Uterus (tissue), 2 donors: ENCODE measurements at regions not wholly inside any gene's neighbourhood (a gene's known extent, or its start where the extent isn't known, plus 50 kb on each side); places are given as distances from the start of the nearest gene placed in this dataset.

ENCODE experiments used
- POLR2A ChIP-seq, 2 donors: fragments of 450-650 bp; IDR thresholded peaks; one replicate each; pipeline ENCODE4 v1.6.1; 2016; ENCODE audit warnings: antibody characterized with exemption in 2 of 2, mild to moderate bottlenecking in 1 of 2, moderate library complexity in 1 of 2
- TF ChIP-seq, protein P1 (sequence below), 4 experiments: fragments of 200-600 bp in 2 of 4; fragments of 450-650 bp in 2 of 4; sonication (generic) in 2 of 4; IDR thresholded peaks; one replicate each; pipeline ENCODE4 v1.5.1; 2016 to 2019; ENCODE audit warnings: antibody characterized with exemption in 4 of 4, mild to moderate bottlenecking in 2 of 4, moderate library complexity in 1 of 4

DNA sequence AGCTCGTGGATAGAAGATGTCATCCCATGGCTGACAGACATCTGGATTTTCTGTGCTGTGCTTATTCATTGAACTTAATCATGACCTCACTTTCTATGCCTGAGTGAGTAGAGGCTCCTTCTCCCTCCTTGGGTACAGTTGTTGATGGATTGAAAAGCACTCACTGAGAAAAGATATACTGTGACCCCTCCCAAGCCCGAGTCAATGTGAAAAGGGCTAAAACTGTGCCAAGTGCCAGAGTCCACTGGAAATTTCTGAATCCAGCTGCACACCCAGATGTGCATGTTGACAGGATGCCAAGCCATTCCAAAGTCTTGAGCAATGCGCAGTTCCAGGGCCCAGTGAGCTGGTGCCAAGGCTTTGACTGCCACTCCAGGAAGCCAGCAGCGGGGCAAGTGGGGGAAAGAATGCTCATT lies 473.0 kb downstream of the NTRK2 start:
- no peak for TF ChIP-seq POLR2A (IDR thresholded peaks at IDR 0.05)
- TF ChIP-seq, protein P1, sequence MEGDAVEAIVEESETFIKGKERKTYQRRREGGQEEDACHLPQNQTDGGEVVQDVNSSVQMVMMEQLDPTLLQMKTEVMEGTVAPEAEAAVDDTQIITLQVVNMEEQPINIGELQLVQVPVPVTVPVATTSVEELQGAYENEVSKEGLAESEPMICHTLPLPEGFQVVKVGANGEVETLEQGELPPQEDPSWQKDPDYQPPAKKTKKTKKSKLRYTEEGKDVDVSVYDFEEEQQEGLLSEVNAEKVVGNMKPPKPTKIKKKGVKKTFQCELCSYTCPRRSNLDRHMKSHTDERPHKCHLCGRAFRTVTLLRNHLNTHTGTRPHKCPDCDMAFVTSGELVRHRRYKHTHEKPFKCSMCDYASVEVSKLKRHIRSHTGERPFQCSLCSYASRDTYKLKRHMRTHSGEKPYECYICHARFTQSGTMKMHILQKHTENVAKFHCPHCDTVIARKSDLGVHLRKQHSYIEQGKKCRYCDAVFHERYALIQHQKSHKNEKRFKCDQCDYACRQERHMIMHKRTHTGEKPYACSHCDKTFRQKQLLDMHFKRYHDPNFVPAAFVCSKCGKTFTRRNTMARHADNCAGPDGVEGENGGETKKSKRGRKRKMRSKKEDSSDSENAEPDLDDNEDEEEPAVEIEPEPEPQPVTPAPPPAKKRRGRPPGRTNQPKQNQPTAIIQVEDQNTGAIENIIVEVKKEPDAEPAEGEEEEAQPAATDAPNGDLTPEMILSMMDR (IDR thresholded peaks at IDR 0.05): no peak
